Sigmoid colon (tissue), 6 donors: ENCODE measurements at regions not wholly inside any gene's neighbourhood (a gene's known extent, or its start where the extent isn't known, plus 50 kb on each side); places are given as distances from the start of the nearest gene placed in this dataset.

Source experiments
- DNase-seq: peaks from one replicate; pipeline ENCODE4 v3.0.0-alpha.2; 2019
- H3K27ac ChIP-seq, 4 donors: fragments of 200-600 bp; sonication (generic); one replicate each; pipeline ENCODE4 v1.5.1; 2016 to 2019; ENCODE audit warnings: mild to moderate bottlenecking in 1 of 4
- H3K27me3 ChIP-seq, 3 donors: fragments of 200-600 bp; sonication (generic); one replicate each; pipeline ENCODE4 v1.5.1; 2019; ENCODE audit warnings: mild to moderate bottlenecking in 1 of 3
- H3K36me3 ChIP-seq, 4 donors: fragments of 200-600 bp; sonication (generic); one replicate each; pipeline ENCODE4 v1.5.1; 2016 to 2019
- H3K4me1 ChIP-seq, 4 donors: fragments of 200-600 bp; sonication (generic); one replicate each; pipeline ENCODE4 v1.5.1; 2017 to 2019
- H3K4me3 ChIP-seq, 4 donors: fragments of 200-600 bp; sonication (generic); one replicate each; pipeline ENCODE4 v1.5.1; 2017 to 2019; ENCODE audit warnings: mild to moderate bottlenecking in 2 of 4, moderate library complexity in 1 of 4
- H3K9me3 ChIP-seq, 4 donors: fragments of 200-600 bp in 3 of 4; sonication (generic) in 3 of 4; one replicate each; pipeline versions ENCODE4 v1.5.1 to v1.6.1; 2013 to 2019
- EP300 ChIP-seq, 4 donors: sonication (generic); formaldehyde crosslinking; IDR thresholded peaks; one replicate each; pipeline ENCODE4 v1.6.1; 2017; ENCODE audit warnings: antibody characterized with exemption in 4 of 4
- POLR2A ChIP-seq, 2 donors: fragments of 450-650 bp; IDR thresholded peaks; one replicate each; pipeline ENCODE4 v1.6.1; 2016; ENCODE audit warnings: antibody characterized with exemption in 2 of 2, mild to moderate bottlenecking in 2 of 2, moderate library complexity in 2 of 2
- POLR2AphosphoS5 ChIP-seq, 4 donors: sonication (generic); formaldehyde crosslinking; IDR thresholded peaks; one replicate each; pipeline ENCODE4 v1.6.1; 2017; ENCODE audit warnings: antibody characterized with exemption in 4 of 4
- WGBS, 2 donors: extraction: QIAGEN DNeasy Blood & Tissue Kit; methylation state at CpG; one replicate each; pipeline ENCODE4 v1.1.7; 2013; 5-methylcytosine and 5-hydroxymethylcytosine counted together
- intact Hi-C: fragments of 100-400 bp; cut with DNase I; formaldehyde crosslinking; loops from one replicate; pipeline ENCODE4 v1.15.1; 2023
- TF ChIP-seq, protein P1 (sequence below), 4 experiments: fragments of 450-650 bp in 3 of 4; fragments of 200-600 bp in 1 of 4; IDR thresholded peaks; one replicate each; pipeline ENCODE4 v1.5.1; 2016 to 2019; ENCODE audit warnings: antibody characterized with exemption in 4 of 4, mild to moderate bottlenecking in 3 of 4, moderate library complexity in 2 of 4
- donor health status: healthy with polysubstance abuse.
- donor health status: healthy.

DNA sequence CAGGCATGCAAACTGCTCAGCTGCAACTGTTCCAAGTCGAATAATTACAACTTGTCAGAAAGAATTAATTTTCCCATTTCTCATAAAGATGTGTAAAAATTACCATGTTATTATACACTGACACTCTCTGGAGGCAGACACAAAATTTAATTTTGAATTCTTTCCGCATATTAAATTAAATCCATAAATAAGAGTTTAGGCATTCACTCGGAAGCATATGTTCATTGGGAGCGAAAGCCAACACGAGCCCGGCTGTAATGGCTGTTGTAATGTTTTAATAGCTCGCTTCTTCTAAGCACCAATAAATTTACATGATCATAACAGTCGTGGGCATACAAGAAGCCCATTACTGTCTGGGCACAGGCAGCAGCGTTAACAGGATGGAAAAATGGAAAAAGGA is 189.6 kb upstream of the SOX5 start:
- H3K27ac ChIP-seq, result no peak overlapping the region
- no peak for TF ChIP-seq POLR2A (IDR thresholded peaks at IDR 0.05)
- intact Hi-C loops, result no loop called here
- WGBS, 2 donors, result 82 to 87% methylated on average over 9 of the region's 9 CpGs
- no peaks in the 10 kb centered on the region for H3K9me3 ChIP-seq
- no peaks in the 10 kb centered on the region for H3K4me1 ChIP-seq
- no peak for DNase-seq
- no peaks in the 10 kb centered on the region for H3K27me3 ChIP-seq
- H3K36me3 ChIP-seq, result no peaks in the 10 kb centered on the region
- H3K4me3 ChIP-seq, result no peak overlapping the region

DNA sequence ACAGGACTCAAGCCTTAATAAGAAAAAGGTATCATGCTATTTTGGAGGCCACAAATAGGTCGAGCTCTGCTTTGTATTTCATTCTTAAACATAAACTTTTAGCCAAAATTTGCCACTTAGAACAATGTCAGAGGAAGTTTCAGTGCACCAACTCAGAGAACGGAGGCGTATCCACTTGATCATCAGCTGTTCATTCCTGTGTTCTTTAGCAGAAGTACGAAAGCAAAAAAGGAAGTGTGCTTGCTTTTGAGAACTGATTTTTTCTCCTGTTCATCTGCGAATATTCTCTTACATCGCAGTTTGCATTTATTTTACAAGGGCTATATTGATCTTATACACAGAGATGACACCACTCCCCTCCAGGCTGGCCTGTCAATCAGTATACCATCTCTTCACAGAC is 188.6 kb upstream of the SOX5 start:
- Histone ChIP-seq H3K4me1 (no peaks in the 10 kb centered on the region), H3K4me3 (no peak overlapping the region), H3K27me3 (no peaks in the 10 kb centered on the region), H3K36me3 (no peaks in the 10 kb centered on the region), H3K9me3 (no peaks in the 10 kb centered on the region), H3K27ac (no peak overlapping the region)
- intact Hi-C loops, result no loop called here
- DNase-seq, result no peak
- 56 to 73% methylated on average over 6 of the region's 6 CpGs for WGBS, 2 donors
- TF ChIP-seq, protein P1, sequence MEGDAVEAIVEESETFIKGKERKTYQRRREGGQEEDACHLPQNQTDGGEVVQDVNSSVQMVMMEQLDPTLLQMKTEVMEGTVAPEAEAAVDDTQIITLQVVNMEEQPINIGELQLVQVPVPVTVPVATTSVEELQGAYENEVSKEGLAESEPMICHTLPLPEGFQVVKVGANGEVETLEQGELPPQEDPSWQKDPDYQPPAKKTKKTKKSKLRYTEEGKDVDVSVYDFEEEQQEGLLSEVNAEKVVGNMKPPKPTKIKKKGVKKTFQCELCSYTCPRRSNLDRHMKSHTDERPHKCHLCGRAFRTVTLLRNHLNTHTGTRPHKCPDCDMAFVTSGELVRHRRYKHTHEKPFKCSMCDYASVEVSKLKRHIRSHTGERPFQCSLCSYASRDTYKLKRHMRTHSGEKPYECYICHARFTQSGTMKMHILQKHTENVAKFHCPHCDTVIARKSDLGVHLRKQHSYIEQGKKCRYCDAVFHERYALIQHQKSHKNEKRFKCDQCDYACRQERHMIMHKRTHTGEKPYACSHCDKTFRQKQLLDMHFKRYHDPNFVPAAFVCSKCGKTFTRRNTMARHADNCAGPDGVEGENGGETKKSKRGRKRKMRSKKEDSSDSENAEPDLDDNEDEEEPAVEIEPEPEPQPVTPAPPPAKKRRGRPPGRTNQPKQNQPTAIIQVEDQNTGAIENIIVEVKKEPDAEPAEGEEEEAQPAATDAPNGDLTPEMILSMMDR (IDR thresholded peaks at IDR 0.05), result no peak
- no peak for TF ChIP-seq POLR2A (IDR thresholded peaks at IDR 0.05)
- TF ChIP-seq POLR2AphosphoS5 (IDR thresholded peaks at IDR 0.05), result no peak
- TF ChIP-seq EP300 (IDR thresholded peaks at IDR 0.05), result no peak

GRCh38 chr12:24135158-24135850 is 185.8 kb upstream of the SOX5 start:
- H3K27ac ChIP-seq, result no peak overlapping the region
- TF ChIP-seq, protein P1 (IDR thresholded peaks at IDR 0.05), result no peak
- TF ChIP-seq EP300 (IDR thresholded peaks at IDR 0.05), result no peak
- TF ChIP-seq POLR2A (IDR thresholded peaks at IDR 0.05), result no peak
- TF ChIP-seq POLR2AphosphoS5 (IDR thresholded peaks at IDR 0.05), result no peak
- no peaks in the 10 kb centered on the region for H3K4me1 ChIP-seq
- 47 to 66% methylated on average over 5 of the region's 5 CpGs for WGBS, 2 donors
- DNase-seq, result no peak
- H3K4me3 ChIP-seq, result no peak overlapping the region
- H3K36me3 ChIP-seq, result no peaks in the 10 kb centered on the region
- H3K27me3 ChIP-seq, result no peaks in the 10 kb centered on the region
- intact Hi-C loops, result no loop called here
- H3K9me3 ChIP-seq, result no peaks in the 10 kb centered on the region

DNA sequence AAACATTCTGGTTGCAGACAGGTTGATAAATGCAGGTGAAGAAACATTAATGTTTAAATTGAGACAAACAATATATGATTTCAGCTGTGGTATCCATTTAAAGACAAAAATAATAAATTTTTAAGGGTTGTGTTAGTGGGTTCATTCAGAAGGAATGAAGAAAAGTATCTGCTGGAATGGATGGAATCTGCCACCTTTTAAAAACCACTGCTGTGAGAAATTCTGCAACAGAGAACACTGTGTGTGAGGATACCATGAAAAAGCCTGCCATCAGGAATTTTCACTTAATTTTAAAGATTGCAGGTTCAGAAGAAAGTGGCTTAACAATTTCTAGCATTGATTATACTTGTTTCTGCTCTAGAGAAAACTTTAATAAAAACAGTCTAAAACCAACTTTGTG is 184.6 kb upstream of the SOX5 start:
- Histone ChIP-seq H3K27me3 (no peaks in the 10 kb centered on the region), H3K4me1 (no peaks in the 10 kb centered on the region), H3K36me3 (no peaks in the 10 kb centered on the region), H3K27ac (no peak overlapping the region), H3K4me3 (no peak overlapping the region), H3K9me3 (no peaks in the 10 kb centered on the region)
- intact Hi-C loops, result no loop called here
- TF ChIP-seq, protein P1 (IDR thresholded peaks at IDR 0.05), result no peak
- TF ChIP-seq EP300 (IDR thresholded peaks at IDR 0.05) (no peak), POLR2A (IDR thresholded peaks at IDR 0.05) (no peak), POLR2AphosphoS5 (IDR thresholded peaks at IDR 0.05) (no peak)
- DNase-seq, result no peak

GRCh38 chr12:24133384-24133783 is 183.9 kb upstream of the SOX5 start:
- 22 to 56% methylated on average over 4 of the region's 4 CpGs for WGBS, 2 donors
- TF ChIP-seq, protein P1 (IDR thresholded peaks at IDR 0.05), result no peak
- TF ChIP-seq POLR2A (IDR thresholded peaks at IDR 0.05) (no peak), POLR2AphosphoS5 (IDR thresholded peaks at IDR 0.05) (no peak), EP300 (IDR thresholded peaks at IDR 0.05) (no peak)
- Histone ChIP-seq H3K9me3 (no peaks in the 10 kb centered on the region), H3K27me3 (no peaks in the 10 kb centered on the region), H3K27ac (no peak overlapping the region), H3K4me1 (no peaks in the 10 kb centered on the region), H3K4me3 (no peak overlapping the region), H3K36me3 (no peaks in the 10 kb centered on the region)
- DNase-seq, result no peak
- intact Hi-C loops, result no loop called here
